Mesenchymal stem cell (in vitro differentiated cells and primary cell): ENCODE measurements at regions not wholly inside any gene's neighbourhood (a gene's known extent, or its start where the extent isn't known, plus 50 kb on each side); places are given as distances from the start of the nearest gene placed in this dataset.

Experiments
- DNase-seq: peaks from one replicate; pipeline ENCODE4 v3.0.0-alpha.2; 2013
- H2AFZ ChIP-seq: one replicate; pipeline ENCODE4 v1.6.1; 2013; ENCODE audit warnings: low read depth, mild to moderate bottlenecking, control low read depth, inconsistent platforms, low read length, moderate library complexity
- H2AK5ac ChIP-seq: 2 replicates; pipeline ENCODE4 v1.6.1; 2013; ENCODE audit warnings: low read length, moderate library complexity, mild to moderate bottlenecking, inconsistent platforms; ENCODE audit not compliant: severe bottlenecking
- H2BK120ac ChIP-seq: one replicate; pipeline ENCODE4 v1.6.1; 2013; ENCODE audit warnings: low read depth, mild to moderate bottlenecking, inconsistent platforms, low read length, moderate library complexity
- H2BK12ac ChIP-seq, 2 experiments: one replicate each; pipeline ENCODE4 v1.6.1; 2013; ENCODE audit warnings: inconsistent platforms in 2 of 2, low read length in 2 of 2, mild to moderate bottlenecking in 2 of 2, moderate library complexity in 2 of 2, control low read depth in 1 of 2
- H2BK15ac ChIP-seq: one replicate; pipeline ENCODE4 v1.6.1; 2013; ENCODE audit warnings: mild to moderate bottlenecking, low read depth, inconsistent platforms; ENCODE audit not compliant: poor library complexity, severe bottlenecking
- H2BK5ac ChIP-seq: 2 replicates; pipeline ENCODE4 v1.6.1; 2013; ENCODE audit warnings: low read depth, mild to moderate bottlenecking, low read length, control low read depth, inconsistent platforms; ENCODE audit not compliant: poor library complexity, severe bottlenecking
- H3K14ac ChIP-seq, 2 experiments: one replicate each; pipeline ENCODE4 v1.6.1; 2013; ENCODE audit warnings: inconsistent platforms in 2 of 2, low read length in 2 of 2, control low read depth in 1 of 2, mild to moderate bottlenecking in 1 of 2, moderate library complexity in 1 of 2
- H3K18ac ChIP-seq, 2 experiments: one replicate each; pipeline ENCODE4 v1.6.1; 2013; ENCODE audit warnings: inconsistent platforms in 2 of 2, low read length in 2 of 2, control low read depth in 1 of 2, low read depth in 1 of 2, mild to moderate bottlenecking in 1 of 2
- H3K23ac ChIP-seq, 2 experiments: one replicate each; pipeline ENCODE4 v1.6.1; 2013; ENCODE audit warnings: inconsistent platforms in 2 of 2, low read length in 2 of 2, mild to moderate bottlenecking in 2 of 2, moderate library complexity in 2 of 2, control low read depth in 1 of 2
- H3K27ac ChIP-seq: 2 replicates; pipeline ENCODE4 v1.5.1; 2013; ENCODE audit warnings: mild to moderate bottlenecking, moderate library complexity, low read length, control low read depth, inconsistent platforms; ENCODE audit not compliant: poor library complexity, severe bottlenecking
- H3K27me3 ChIP-seq, 2 experiments: 2 replicates each; pipeline versions ENCODE4 v1.6.1 to v1.7.0; 2013; ENCODE audit warnings: low read length in 2 of 2, mild to moderate bottlenecking in 2 of 2, moderate library complexity in 2 of 2, control low read depth in 1 of 2, inconsistent platforms in 1 of 2; ENCODE audit not compliant: control insufficient read depth in 1 of 2, insufficient read depth in 1 of 2
- H3K36me3 ChIP-seq, 2 experiments: 2 replicates each; pipeline versions ENCODE4 v1.6.1 to v1.7.0; 2013; ENCODE audit warnings: low read length in 2 of 2, control low read depth in 1 of 2, inconsistent platforms in 1 of 2, low read depth in 1 of 2, mild to moderate bottlenecking in 1 of 2; ENCODE audit not compliant: insufficient read depth in 2 of 2, control insufficient read depth in 1 of 2
- H3K4ac ChIP-seq, 2 experiments: one replicate each; pipeline ENCODE4 v1.6.1; 2013; ENCODE audit warnings: inconsistent platforms in 2 of 2, low read length in 2 of 2, mild to moderate bottlenecking in 2 of 2, moderate library complexity in 2 of 2, control low read depth in 1 of 2, low read depth in 1 of 2
- H3K4me1 ChIP-seq: 2 replicates; pipeline ENCODE4 v1.6.1; 2013; ENCODE audit warnings: low read depth, low read length, control low read depth; ENCODE audit not compliant: control insufficient read depth, insufficient read depth
- H3K4me2 ChIP-seq: 2 replicates; pipeline ENCODE4 v1.6.1; 2013; ENCODE audit warnings: low read length, mild to moderate bottlenecking, inconsistent platforms; ENCODE audit not compliant: poor library complexity, severe bottlenecking
- H3K4me3 ChIP-seq, 2 experiments: 2 replicates each; pipeline versions ENCODE4 v1.5.1 to v1.7.0; 2013; ENCODE audit warnings: low read length in 2 of 2, mild to moderate bottlenecking in 2 of 2, control low read depth in 1 of 2, low read depth in 1 of 2; ENCODE audit not compliant: insufficient read depth in 1 of 2
- H3K79me1 ChIP-seq: replicated peaks from 2 replicates; pipeline ENCODE4 v1.6.1; 2013; ENCODE audit warnings: mild to moderate bottlenecking, control low read depth, low read length, inconsistent platforms; ENCODE audit not compliant: poor library complexity, severe bottlenecking
- H3K9ac ChIP-seq: 2 replicates; pipeline ENCODE4 v1.7.0; 2013; ENCODE audit warnings: mild to moderate bottlenecking, low read length, moderate library complexity
- H3K9me3 ChIP-seq: 2 replicates; pipeline ENCODE4 v1.7.0; 2013; ENCODE audit warnings: mild to moderate bottlenecking, low read length; ENCODE audit not compliant: control insufficient read depth
- H4K8ac ChIP-seq: one replicate; pipeline ENCODE4 v1.6.1; 2013; ENCODE audit warnings: inconsistent platforms, mild to moderate bottlenecking, low read length, moderate library complexity
- H4K91ac ChIP-seq: one replicate; pipeline ENCODE4 v1.6.1; 2013; ENCODE audit warnings: mild to moderate bottlenecking, low read length, inconsistent platforms
- WGBS: methylation state at CpG from one replicate; pipeline ENCODE4 v1.1.7; 2013; ENCODE audit warnings: mixed read lengths; 5-methylcytosine and 5-hydroxymethylcytosine counted together

GRCh38 chr10:89979726-89980125 lies 278.3 kb downstream of the KIF20B start:
- H3K4ac ChIP-seq, result no peak overlapping the region
- H2BK5ac ChIP-seq, result no peak overlapping the region
- H3K27me3 ChIP-seq, result peaks cover 0 to 3% of the 10 kb centered on the region in 2 experiments
- H3K23ac ChIP-seq, result no peak overlapping the region
- H2BK15ac ChIP-seq, result no peak overlapping the region
- no peaks in the 10 kb centered on the region for H3K79me1 ChIP-seq
- H3K14ac ChIP-seq, result no peak overlapping the region
- H3K9ac ChIP-seq, result no peak overlapping the region
- H3K4me2 ChIP-seq, result no peak overlapping the region
- H3K18ac ChIP-seq, result no peak overlapping the region
- H3K36me3 ChIP-seq, result no peaks in the 10 kb centered on the region
- no peak overlapping the region for H4K8ac ChIP-seq
- no peak overlapping the region for H4K91ac ChIP-seq
- 47% methylated on average over 1 of the region's 1 CpG for WGBS
- no peaks in the 10 kb centered on the region for H3K9me3 ChIP-seq
- no peak overlapping the region for H2BK12ac ChIP-seq
- H3K4me3 ChIP-seq, result no peak overlapping the region
- no peak for DNase-seq
- no peak overlapping the region for H3K27ac ChIP-seq
- no peaks in the 10 kb centered on the region for H3K4me1 ChIP-seq
- no peak overlapping the region for H2BK120ac ChIP-seq
- no peak overlapping the region for H2AFZ ChIP-seq
- no peak overlapping the region for H2AK5ac ChIP-seq

GRCh38 chr10:89980166-89980565 lies 278.8 kb downstream of the KIF20B start:
- Histone ChIP-seq H3K4ac (no peak overlapping the region), H2BK12ac (no peak overlapping the region), H3K4me3 (no peak overlapping the region), H3K4me1 (no peaks in the 10 kb centered on the region), H3K14ac (no peak overlapping the region), H2AFZ (no peak overlapping the region), H2BK5ac (no peak overlapping the region), H3K9ac (no peak overlapping the region), H3K9me3 (no peaks in the 10 kb centered on the region), H3K23ac (no peak overlapping the region), H3K27ac (no peak overlapping the region), H3K79me1 (no peaks in the 10 kb centered on the region), H3K4me2 (no peak overlapping the region), H3K36me3 (no peaks in the 10 kb centered on the region), H2BK15ac (no peak overlapping the region), H3K18ac (no peak overlapping the region), H2BK120ac (no peak overlapping the region), H3K27me3 (peaks cover 0 to 3% of the 10 kb centered on the region in 2 experiments), H2AK5ac (no peak overlapping the region), H4K8ac (no peak overlapping the region), H4K91ac (no peak overlapping the region)
- DNase-seq, result no peak
- WGBS, result 71% methylated on average over 2 of the region's 2 CpGs

GRCh38 chr10:89981891-89982290 lies 280.5 kb downstream of the KIF20B start:
- H3K4ac ChIP-seq, result no peak overlapping the region
- H2BK120ac ChIP-seq, result no peak overlapping the region
- no peak overlapping the region for H3K14ac ChIP-seq
- DNase-seq, result peak; percentile 6
- no peak overlapping the region for H2AFZ ChIP-seq
- H2BK15ac ChIP-seq, result no peak overlapping the region
- H2BK5ac ChIP-seq, result no peak overlapping the region
- no peak overlapping the region for H3K4me3 ChIP-seq
- no peak overlapping the region for H2BK12ac ChIP-seq
- H3K23ac ChIP-seq, result no peak overlapping the region
- no peak overlapping the region for H4K91ac ChIP-seq
- WGBS, result 100% methylated on average over 1 of the region's 3 CpGs
- H3K36me3 ChIP-seq, result no peaks in the 10 kb centered on the region
- no peak overlapping the region for H4K8ac ChIP-seq
- no peak overlapping the region for H3K4me2 ChIP-seq
- H3K27ac ChIP-seq, result no peak overlapping the region
- peaks cover 0 to 3% of the 10 kb centered on the region in 2 experiments for H3K27me3 ChIP-seq
- no peaks in the 10 kb centered on the region for H3K9me3 ChIP-seq
- H3K9ac ChIP-seq, result no peak overlapping the region
- no peak overlapping the region for H2AK5ac ChIP-seq
- H3K79me1 ChIP-seq, result no peaks in the 10 kb centered on the region
- H3K4me1 ChIP-seq, result no peaks in the 10 kb centered on the region
- no peak overlapping the region for H3K18ac ChIP-seq

GRCh38 chr10:89985446-89985845 lies 284.1 kb downstream of the KIF20B start:
- H3K79me1 ChIP-seq, result no peaks in the 10 kb centered on the region
- H3K27ac ChIP-seq, result no peak overlapping the region
- peaks cover 10% of the 10 kb centered on the region for H3K9me3 ChIP-seq
- H2BK120ac ChIP-seq, result no peak overlapping the region
- H3K36me3 ChIP-seq, result no peaks in the 10 kb centered on the region
- no peak overlapping the region for H4K8ac ChIP-seq
- no peak overlapping the region for H3K4me2 ChIP-seq
- no peak overlapping the region for H2AK5ac ChIP-seq
- H2BK12ac ChIP-seq, result no peak overlapping the region
- no peak overlapping the region for H2BK15ac ChIP-seq
- H4K91ac ChIP-seq, result no peak overlapping the region
- no peak overlapping the region for H3K4ac ChIP-seq
- no peak overlapping the region for H2BK5ac ChIP-seq
- H3K18ac ChIP-seq, result no peak overlapping the region
- no peak for DNase-seq
- H3K14ac ChIP-seq, result no peak overlapping the region
- WGBS, result 89% methylated on average over 6 of the region's 7 CpGs
- H3K9ac ChIP-seq, result no peak overlapping the region
- peaks cover 0 to 3% of the 10 kb centered on the region in 2 experiments for H3K27me3 ChIP-seq
- no peak overlapping the region for H3K4me3 ChIP-seq
- no peak overlapping the region for H3K23ac ChIP-seq
- H3K4me1 ChIP-seq, result no peaks in the 10 kb centered on the region
- no peak overlapping the region for H2AFZ ChIP-seq
